SW 1271 (cell line): ENCODE measurements at regions not wholly inside any gene's neighbourhood (a gene's known extent, or its start where the extent isn't known, plus 50 kb on each side); places are given as distances from the start of the nearest gene placed in this dataset.

Experiments used
- DNase-seq, 2 experiments: peaks; one replicate each; lab custom pipeline; 2025; lab: John Stamatoyannopoulos, UW

- no peak for DNase-seq
Observed at GRCh38 chr5:3888310-3888709, 292.7 kb downstream of the IRX1 start.

DNA sequence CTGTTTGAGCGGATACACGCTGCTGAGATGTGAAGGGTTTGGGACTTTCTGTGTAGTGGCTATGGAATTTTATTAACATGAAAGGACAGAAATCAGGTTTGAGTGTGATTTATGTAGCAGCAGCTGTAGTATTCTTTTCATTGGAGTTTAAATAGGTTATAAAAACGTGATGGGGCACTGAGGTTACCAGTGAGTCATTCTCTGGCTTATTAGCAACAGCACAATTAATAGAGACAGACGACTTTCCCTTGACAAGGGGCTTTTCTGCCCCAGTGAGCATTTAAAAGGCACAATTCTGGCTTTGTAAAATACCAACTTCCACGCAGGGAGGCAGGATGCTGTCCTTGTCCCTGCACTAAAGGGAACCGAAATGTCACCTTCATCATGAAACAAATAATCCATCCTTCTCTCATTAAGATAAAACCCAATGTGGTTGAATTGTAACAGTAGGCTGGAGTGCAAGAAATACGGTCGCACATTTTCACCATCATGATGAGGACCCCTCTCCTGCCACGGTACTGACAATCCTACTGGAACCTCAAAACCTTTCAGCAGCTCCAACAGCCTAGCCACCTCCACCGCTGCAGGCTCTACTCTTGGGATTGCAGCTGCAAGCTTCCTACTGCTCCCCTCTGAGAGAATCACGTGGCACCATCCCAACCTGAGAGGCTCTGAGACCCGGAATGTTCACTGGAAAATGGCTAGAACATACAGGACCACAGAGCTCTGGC, 293.9 kb downstream of the IRX1 start:
- DNase-seq: no peak

DNA sequence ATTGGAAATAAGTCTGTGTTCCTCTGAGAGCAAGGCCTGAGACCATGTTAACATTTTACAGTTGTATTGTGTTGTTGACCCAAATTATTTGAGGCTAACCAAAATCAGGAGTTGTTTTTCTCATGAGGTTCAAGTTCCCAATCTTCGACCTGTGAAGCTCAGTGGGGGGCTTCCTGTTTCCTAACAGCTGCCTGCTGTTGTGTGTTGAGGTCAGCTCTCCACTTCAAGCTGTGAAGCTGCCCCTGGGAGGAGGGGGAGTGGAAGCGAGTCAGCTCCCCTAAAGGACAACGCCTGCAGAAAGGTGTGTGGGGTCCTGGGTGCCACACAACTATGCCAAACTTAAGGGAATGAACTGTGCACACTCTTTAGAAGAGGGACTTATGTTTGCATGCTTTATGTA, 295.5 kb downstream of the IRX1 start:
- no peak for DNase-seq

DNA sequence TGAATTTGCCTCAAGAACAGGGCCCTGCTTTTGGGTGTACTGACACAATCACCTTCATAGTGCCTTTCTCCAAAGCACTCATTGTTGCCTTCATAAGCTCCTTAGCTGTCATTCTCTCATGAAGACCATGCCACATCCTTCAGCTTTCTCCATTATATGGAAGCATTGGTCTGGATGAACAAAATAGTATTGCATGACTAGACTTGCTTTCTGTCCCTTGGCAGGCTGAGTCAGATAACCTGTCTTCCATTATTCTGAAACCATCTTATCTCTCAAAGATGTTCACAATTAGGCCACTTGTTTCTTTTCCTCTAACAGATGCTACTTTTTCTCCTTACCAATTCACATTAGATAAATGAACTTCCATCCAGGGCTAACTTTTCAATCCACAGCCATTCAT, 297.9 kb downstream of the IRX1 start:
- no peak for DNase-seq

- DNase-seq: no peak
Observed at GRCh38 chr5:3893975-3894374, 298.3 kb downstream of the IRX1 start.

GRCh38 chr5:3896098-3896497, 300.5 kb downstream of the IRX1 start:
- no peak for DNase-seq

- DNase-seq: no peak
Observed at GRCh38 chr5:3899093-3899492, 303.5 kb downstream of the IRX1 start.

DNA sequence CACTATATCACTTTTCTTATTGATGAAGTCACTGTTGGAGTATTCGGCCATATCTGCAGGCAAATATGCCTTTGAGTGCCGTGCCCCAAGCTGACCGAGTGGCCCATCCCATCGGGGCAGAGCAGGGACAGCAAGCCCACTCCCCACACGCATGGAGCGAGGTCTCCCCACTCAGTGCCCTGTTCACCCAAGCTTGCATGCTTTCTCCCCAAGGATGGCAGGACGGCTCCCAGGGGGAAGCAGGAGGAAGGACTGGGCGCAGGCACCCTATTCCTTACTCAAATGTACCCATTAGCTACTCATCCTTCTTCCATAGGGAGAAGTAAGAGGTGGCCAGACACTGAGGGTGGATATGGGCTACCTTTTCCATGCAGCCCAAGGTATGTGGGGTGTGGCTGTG, 309.0 kb downstream of the IRX1 start:
- DNase-seq: no peak

DNA sequence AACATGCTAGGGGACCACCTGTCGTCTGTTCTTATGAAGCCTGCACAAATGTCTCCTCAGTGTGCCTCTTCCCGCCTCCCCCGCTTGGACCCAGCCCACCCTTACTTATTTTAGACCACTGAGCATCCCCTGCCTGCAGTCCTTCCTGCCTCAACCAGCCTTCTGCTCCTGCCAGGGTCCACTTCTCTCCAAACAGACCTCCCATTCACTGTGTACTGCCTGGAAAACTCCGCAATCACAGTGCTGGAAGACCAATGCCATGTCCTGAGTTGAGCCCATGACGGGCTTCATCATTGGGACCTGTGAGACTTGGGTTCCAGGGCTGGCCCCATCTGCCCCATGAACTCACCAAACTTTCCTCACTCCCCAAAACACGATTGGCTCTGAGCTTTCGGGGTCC, 309.4 kb downstream of the IRX1 start:
- DNase-seq: no peak

DNA sequence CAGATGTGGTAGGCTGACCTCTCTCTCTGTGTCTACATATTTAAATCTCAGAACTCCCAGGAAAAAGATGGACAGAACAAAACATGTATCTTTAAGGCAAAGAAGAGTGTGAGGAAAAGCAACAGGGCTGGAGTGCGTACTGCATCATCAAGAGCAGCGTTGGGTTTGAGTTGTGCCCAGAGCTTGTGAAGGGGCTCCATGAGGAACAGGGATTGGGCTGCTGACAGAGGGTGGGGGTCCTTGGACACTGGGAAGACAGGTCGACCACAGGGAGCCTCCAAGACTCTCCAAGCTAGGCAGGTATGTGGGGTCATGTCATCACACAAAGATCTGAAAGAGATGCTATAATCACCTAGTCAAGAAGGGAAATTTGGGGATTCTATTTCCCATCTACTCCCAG, 309.9 kb downstream of the IRX1 start:
- DNase-seq: no peak

GRCh38 chr5:3911111-3911510, 315.5 kb downstream of the IRX1 start:
- DNase-seq: no peak

- DNase-seq: no peak
Observed at GRCh38 chr5:3911773-3912172, 316.1 kb downstream of the IRX1 start.

DNA sequence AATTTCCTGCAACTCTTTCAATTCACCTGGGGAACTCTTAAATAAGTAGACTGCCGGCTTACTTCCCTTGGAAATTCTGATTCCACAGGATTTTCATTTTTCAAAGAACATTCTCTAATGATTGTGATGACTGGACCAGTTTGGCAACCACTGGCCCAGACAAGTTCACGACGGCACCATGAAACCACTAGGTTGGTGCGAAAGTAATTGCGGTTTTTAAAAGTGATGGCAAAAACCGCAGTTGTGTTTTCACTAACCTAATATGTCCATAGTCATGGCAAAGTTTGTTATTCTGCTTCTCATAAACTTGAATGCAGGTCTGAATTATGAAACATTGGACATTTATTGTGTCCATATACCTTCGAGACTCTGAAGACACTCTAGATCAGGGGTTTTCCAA, 317.2 kb downstream of the IRX1 start:
- no peak for DNase-seq

DNA sequence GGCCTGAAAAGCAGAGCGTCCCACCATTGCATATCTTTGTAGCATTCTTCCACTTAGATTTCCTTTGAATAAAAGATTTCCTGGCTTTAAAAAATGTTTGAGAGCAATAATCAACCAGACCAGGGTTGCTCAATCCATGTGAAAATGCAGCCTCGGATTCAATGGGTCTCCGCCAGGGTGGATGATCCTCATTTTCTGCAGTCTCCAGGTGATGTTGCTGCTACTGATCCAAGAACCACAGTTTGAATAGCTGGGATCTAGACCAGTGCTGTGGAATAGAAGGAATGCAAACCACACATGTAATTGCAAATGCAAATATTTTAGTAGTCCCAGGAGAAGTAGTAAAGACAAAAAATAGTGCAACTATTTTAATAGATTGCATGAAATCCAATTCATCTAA, 317.6 kb downstream of the IRX1 start:
- DNase-seq: no peak

DNA sequence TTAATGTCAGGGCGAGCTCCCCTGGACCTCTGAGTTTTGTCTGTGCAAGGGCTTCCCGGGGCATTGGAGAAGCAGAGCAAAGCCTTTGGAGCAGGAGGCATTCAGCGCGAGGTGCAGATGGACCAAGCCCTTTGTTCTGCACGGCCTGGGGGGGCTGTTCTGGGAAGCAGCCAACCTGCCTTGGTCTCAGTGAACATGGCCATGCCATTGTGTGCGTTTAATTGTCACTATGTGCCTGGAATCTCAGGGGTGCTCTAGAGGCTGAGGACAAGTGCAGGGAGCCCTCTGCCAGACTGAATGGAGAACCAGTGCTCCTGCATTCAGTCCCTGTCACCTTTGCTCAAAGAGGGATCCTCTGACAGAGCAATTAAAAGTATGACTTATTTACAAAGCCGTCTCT, 329.4 kb downstream of the IRX1 start:
- DNase-seq: no peak

GRCh38 chr5:3925935-3926334, 330.3 kb downstream of the IRX1 start:
- DNase-seq: no peak

- no peak for DNase-seq
Observed at GRCh38 chr5:3929799-3930198, 334.2 kb downstream of the IRX1 start.

DNA sequence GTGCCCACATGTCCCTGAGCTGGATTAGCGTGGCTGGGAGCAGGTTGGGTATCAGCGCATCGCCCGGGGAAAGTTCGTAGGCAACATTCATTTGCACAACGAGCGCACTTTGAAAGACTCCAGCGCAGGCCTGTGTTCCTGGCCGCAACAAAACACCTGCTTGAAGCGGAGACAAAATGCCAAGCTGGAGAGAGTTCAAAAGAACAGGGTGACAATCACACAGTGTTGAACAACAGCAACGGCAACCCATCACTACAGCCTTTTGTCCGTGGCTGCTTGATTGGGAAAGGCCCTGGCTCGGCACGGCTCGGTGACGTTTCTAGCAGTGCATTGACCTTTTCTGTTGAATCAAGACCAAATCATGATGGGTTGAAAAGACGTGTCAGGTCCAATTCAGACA, 336.3 kb downstream of the IRX1 start:
- DNase-seq: no peak

GRCh38 chr5:3933536-3933935, 337.9 kb downstream of the IRX1 start:
- DNase-seq: no peak

GRCh38 chr5:3933966-3934365, 338.3 kb downstream of the IRX1 start:
- DNase-seq: no peak

- no peak for DNase-seq
Observed at GRCh38 chr5:3943859-3944258, 348.2 kb downstream of the IRX1 start.

DNA sequence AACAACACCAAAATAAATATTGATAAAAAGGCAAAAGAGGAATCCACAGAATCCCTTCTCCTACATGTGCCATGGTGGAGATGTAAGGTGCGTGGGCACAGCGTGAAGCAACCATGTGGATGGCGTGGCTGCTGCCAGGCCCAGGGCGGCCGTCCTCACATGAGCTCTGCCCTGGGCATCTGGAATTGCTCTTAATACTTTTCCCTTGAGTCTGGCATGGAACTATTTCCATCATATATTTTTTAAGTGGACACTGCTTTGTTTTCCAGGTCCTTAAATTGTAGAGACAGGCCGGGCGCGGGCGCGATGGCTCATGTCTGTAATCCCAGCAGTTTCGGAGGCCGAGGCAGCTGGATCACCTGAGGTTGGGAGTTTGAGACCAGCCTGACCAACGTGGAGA, 349.3 kb downstream of the IRX1 start:
- DNase-seq: no peak

DNA sequence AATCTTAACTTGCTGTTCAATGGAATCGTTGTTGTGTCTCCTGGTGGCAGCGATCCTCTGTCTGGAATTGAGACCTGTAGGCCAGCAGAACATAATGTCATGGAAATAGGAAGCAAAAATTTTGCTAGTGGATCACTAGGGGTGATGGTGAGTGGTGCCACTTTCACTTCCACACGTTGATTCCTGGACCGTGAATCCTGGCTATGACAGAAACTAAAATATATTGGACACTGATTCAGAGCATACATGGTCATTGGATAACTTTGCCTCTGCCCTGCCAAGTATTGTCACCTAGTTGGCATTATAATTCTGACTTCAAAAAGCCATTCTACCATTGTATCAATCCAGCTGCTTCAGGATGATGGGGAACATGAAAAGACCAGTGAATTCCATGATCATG, 353.2 kb downstream of the IRX1 start:
- no peak for DNase-seq

GRCh38 chr5:3954199-3954598, 358.6 kb downstream of the IRX1 start:
- DNase-seq: no peak

GRCh38 chr5:3954633-3955032, 359.0 kb downstream of the IRX1 start:
- DNase-seq: no peak
